Stimulated activated CD4-positive, alpha-beta T cell treated with anti-CD3 and anti-CD28 coated beads, Interleukin-2, amount 100 ng/mL, for 24 hours (primary cell): ENCODE measurements at regions not wholly inside any gene's neighbourhood (a gene's known extent, or its start where the extent isn't known, plus 50 kb on each side); places are given as distances from the start of the nearest gene placed in this dataset.

Experiments used
- DNase-seq, 2 donors: peaks; one replicate each; pipeline ENCODE4 v3.0.0-alpha.2; 2020

- no peak for DNase-seq
Observed at GRCh38 chr22:27153386-27153785, 496.0 kb downstream of the MIAT start.

GRCh38 chr22:27154717-27155116 lies 497.3 kb downstream of the MIAT start:
- DNase-seq = no peak

GRCh38 chr22:27156821-27157489 lies 499.6 kb downstream of the MIAT start:
- DNase-seq = no peak

- no peak for DNase-seq
Observed at GRCh38 chr22:27157666-27158370, 500.4 kb downstream of the MIAT start.

- no peak for DNase-seq
Observed at GRCh38 chr22:27159016-27159415, 501.6 kb downstream of the MIAT start.

- no peak for DNase-seq
Observed at GRCh38 chr22:27159716-27160295, 502.4 kb downstream of the MIAT start.

- DNase-seq = no peak
Observed at GRCh38 chr22:27163162-27164137, 506.1 kb downstream of the MIAT start.

GRCh38 chr22:27164781-27165503 lies 507.6 kb downstream of the MIAT start:
- no peak for DNase-seq

GRCh38 chr22:27168681-27169080 lies 511.3 kb downstream of the MIAT start:
- DNase-seq = no peak

- DNase-seq = no peak
Observed at GRCh38 chr22:27170491-27170890, 513.1 kb downstream of the MIAT start.

GRCh38 chr22:27171212-27171611 lies 513.8 kb downstream of the MIAT start:
- no peak for DNase-seq

- no peak for DNase-seq
Observed at GRCh38 chr22:27173530-27173929, 516.1 kb downstream of the MIAT start.

GRCh38 chr22:27175021-27175838 lies 517.8 kb downstream of the MIAT start:
- DNase-seq = no peak

GRCh38 chr22:27175974-27176373 lies 518.6 kb downstream of the MIAT start:
- DNase-seq = no peak

- DNase-seq = no peak
Observed at GRCh38 chr22:27179161-27179560, 521.8 kb downstream of the MIAT start.

GRCh38 chr22:27181537-27181936 lies 524.1 kb downstream of the MIAT start:
- no peak for DNase-seq

GRCh38 chr22:27183474-27183873 lies 526.1 kb downstream of the MIAT start:
- DNase-seq = no peak

- DNase-seq = no peak
Observed at GRCh38 chr22:27185099-27185709, 527.8 kb downstream of the MIAT start.

GRCh38 chr22:27185760-27186302 lies 528.4 kb downstream of the MIAT start:
- DNase-seq = no peak

GRCh38 chr22:27186643-27187042 lies 529.3 kb downstream of the MIAT start:
- DNase-seq = no peak
